Keratinocyte (primary cell): ENCODE measurements at regions not wholly inside any gene's neighbourhood (a gene's known extent, or its start where the extent isn't known, plus 50 kb on each side); places are given as distances from the start of the nearest gene placed in this dataset.

Source experiments
- DNase-seq: peaks from one replicate; pipeline ENCODE4 v3.0.0-alpha.2; 2011; ENCODE audit warnings: low read depth, missing footprints, low spot score
- FAIRE-seq: peaks from 2 replicates; lab custom pipeline; 2011; peaks lifted over from hg19 to GRCh38; lab: Jason Lieb, UNC
- H2AFZ ChIP-seq: 2 replicates; pipeline ENCODE4 v1.6.0; 2012; ENCODE audit warnings: low read length, control low read depth, inconsistent platforms; ENCODE audit not compliant: control insufficient read depth
- H3K27ac ChIP-seq: 2 replicates; pipeline ENCODE4 v1.5.1; 2011; ENCODE audit warnings: low read length; ENCODE audit not compliant: control insufficient read depth, insufficient read depth
- H3K27me3 ChIP-seq: 3 replicates; pipeline ENCODE4 v1.6.0; 2011; ENCODE audit warnings: low read length; ENCODE audit not compliant: control insufficient read depth, insufficient read depth; ENCODE audit errors: extremely low read depth
- H3K36me3 ChIP-seq, 2 experiments: 2 replicates in 1 of 2; 3 replicates in 1 of 2; pipeline ENCODE4 v1.5.1; 2011; ENCODE audit warnings: low read length in 2 of 2, mild to moderate bottlenecking in 1 of 2; ENCODE audit not compliant: control insufficient read depth in 2 of 2, insufficient read depth in 2 of 2; ENCODE audit errors: extremely low read depth in 1 of 2
- H3K4me1 ChIP-seq: 3 replicates; pipeline ENCODE4 v1.5.1; 2011; ENCODE audit warnings: low read length; ENCODE audit not compliant: control insufficient read depth, insufficient read depth; ENCODE audit errors: extremely low read depth
- H3K4me2 ChIP-seq: 3 replicates; pipeline ENCODE4 v1.6.0; 2011; ENCODE audit warnings: low read depth, low read length; ENCODE audit not compliant: control insufficient read depth, insufficient read depth; ENCODE audit errors: extremely low read depth
- H3K4me3 ChIP-seq, 3 experiments: fragments of 200-600 bp in 1 of 3; sonication (generic) in 1 of 3; 2 replicates in 2 of 3; 3 replicates in 1 of 3; pipeline ENCODE4 v1.5.1; 2011 to 2016; ENCODE audit warnings: low read length in 3 of 3, mild to moderate bottlenecking in 3 of 3, control low read depth in 2 of 3, inconsistent platforms in 1 of 3, low read depth in 1 of 3, mixed read lengths in 1 of 3, mixed run types in 1 of 3, moderate library complexity in 1 of 3; ENCODE audit not compliant: control insufficient read depth in 2 of 3, insufficient read depth in 2 of 3; ENCODE audit errors: extremely low read depth in 1 of 3
- H3K79me2 ChIP-seq: 2 replicates; pipeline ENCODE4 v1.6.0; 2012; ENCODE audit warnings: low read length; ENCODE audit not compliant: control insufficient read depth, insufficient read depth
- H3K9ac ChIP-seq: 3 replicates; pipeline ENCODE4 v1.6.0; 2011; ENCODE audit warnings: low read length; ENCODE audit not compliant: control insufficient read depth, insufficient read depth; ENCODE audit errors: extremely low read depth
- H3K9me1 ChIP-seq: 3 replicates; pipeline ENCODE4 v1.6.0; 2011; ENCODE audit warnings: low read length; ENCODE audit not compliant: control insufficient read depth, insufficient read depth; ENCODE audit errors: extremely low read depth
- H3K9me3 ChIP-seq: 2 replicates; pipeline ENCODE4 v1.5.1; 2012; ENCODE audit warnings: low read depth, low read length; ENCODE audit not compliant: control insufficient read depth
- H4K20me1 ChIP-seq: 3 replicates; pipeline ENCODE4 v1.6.0; 2011; ENCODE audit warnings: low read length; ENCODE audit not compliant: control insufficient read depth, insufficient read depth; ENCODE audit errors: extremely low read depth
- EZH2 ChIP-seq: IDR thresholded peaks from one replicate; pipeline ENCODE4 v1.6.1; 2012; ENCODE audit warnings: inconsistent platforms, mild to moderate bottlenecking, low read length, moderate library complexity
- dilution Hi-C: fragments of 300-500 bp; cut with MboI; formaldehyde crosslinking; loops from one replicate; pipeline ENCODE4 v1.7.0; 2020; ENCODE audit warnings: low sequenced_read_pairs; ENCODE audit not compliant: extremely low pct_ligation_motif_present
- TF ChIP-seq, protein P1 (sequence below), 3 experiments: IDR thresholded peaks in 1 of 3; conservative IDR thresholded peaks in 1 of 3; optimal IDR thresholded peaks in 1 of 3; 2 replicates in 2 of 3; 3 replicates in 1 of 3; pipeline versions ENCODE3 to v1.5.1; 2011; ENCODE audit warnings: low read length in 3 of 3, mild to moderate bottlenecking in 3 of 3, moderate library complexity in 2 of 3, control low read depth in 1 of 3, inconsistent platforms in 1 of 3; ENCODE audit not compliant: insufficient read depth in 2 of 3; ENCODE audit errors: extremely low read depth in 1 of 3

GRCh38 chr3:38967693-38967989 is 84.1 kb downstream of the SCN11A start:
- Histone ChIP-seq H3K79me2 (no peaks in the 10 kb centered on the region), H3K4me2 (no peak overlapping the region), H3K36me3 (no peaks in the 10 kb centered on the region), H3K9ac (no peak overlapping the region), H2AFZ (no peak overlapping the region), H3K27me3 (no peaks in the 10 kb centered on the region), H3K9me1 (no peaks in the 10 kb centered on the region), H3K27ac (no peak overlapping the region), H3K9me3 (peaks cover 7% of the 10 kb centered on the region), H4K20me1 (no peaks in the 10 kb centered on the region), H3K4me1 (peaks cover 4% of the 10 kb centered on the region), H3K4me3 (no peak overlapping the region)
- FAIRE-seq (no peak), DNase-seq (no peak)
- dilution Hi-C loops, result no loop called here
- no peak for TF ChIP-seq EZH2
- TF ChIP-seq, protein P1, sequence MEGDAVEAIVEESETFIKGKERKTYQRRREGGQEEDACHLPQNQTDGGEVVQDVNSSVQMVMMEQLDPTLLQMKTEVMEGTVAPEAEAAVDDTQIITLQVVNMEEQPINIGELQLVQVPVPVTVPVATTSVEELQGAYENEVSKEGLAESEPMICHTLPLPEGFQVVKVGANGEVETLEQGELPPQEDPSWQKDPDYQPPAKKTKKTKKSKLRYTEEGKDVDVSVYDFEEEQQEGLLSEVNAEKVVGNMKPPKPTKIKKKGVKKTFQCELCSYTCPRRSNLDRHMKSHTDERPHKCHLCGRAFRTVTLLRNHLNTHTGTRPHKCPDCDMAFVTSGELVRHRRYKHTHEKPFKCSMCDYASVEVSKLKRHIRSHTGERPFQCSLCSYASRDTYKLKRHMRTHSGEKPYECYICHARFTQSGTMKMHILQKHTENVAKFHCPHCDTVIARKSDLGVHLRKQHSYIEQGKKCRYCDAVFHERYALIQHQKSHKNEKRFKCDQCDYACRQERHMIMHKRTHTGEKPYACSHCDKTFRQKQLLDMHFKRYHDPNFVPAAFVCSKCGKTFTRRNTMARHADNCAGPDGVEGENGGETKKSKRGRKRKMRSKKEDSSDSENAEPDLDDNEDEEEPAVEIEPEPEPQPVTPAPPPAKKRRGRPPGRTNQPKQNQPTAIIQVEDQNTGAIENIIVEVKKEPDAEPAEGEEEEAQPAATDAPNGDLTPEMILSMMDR (optimal IDR thresholded peaks at IDR 0.05 in 1 of 3, IDR thresholded peaks at IDR 0.05 in 1 of 3, conservative IDR thresholded peaks at IDR 0.05 in 1 of 3; ENCODE audit: extremely low read depth in 1 of 3, insufficient read depth in 2 of 3, low read length in 3 of 3), result no peak

- Histone ChIP-seq H4K20me1 (no peaks in the 10 kb centered on the region), H3K79me2 (no peaks in the 10 kb centered on the region), H3K36me3 (no peaks in the 10 kb centered on the region), H3K4me2 (no peak overlapping the region), H2AFZ (no peak overlapping the region), H3K9me1 (no peaks in the 10 kb centered on the region), H3K9ac (no peak overlapping the region), H3K27me3 (no peaks in the 10 kb centered on the region), H3K27ac (no peak overlapping the region), H3K4me3 (no peak overlapping the region), H3K9me3 (peaks cover 7% of the 10 kb centered on the region), H3K4me1 (peaks cover 4% of the 10 kb centered on the region)
- peak; percentile 23 for DNase-seq
- no peak for TF ChIP-seq EZH2
- TF ChIP-seq, protein P1 (optimal IDR thresholded peaks at IDR 0.05 in 1 of 3, IDR thresholded peaks at IDR 0.05 in 1 of 3, conservative IDR thresholded peaks at IDR 0.05 in 1 of 3; ENCODE audit: extremely low read depth in 1 of 3, insufficient read depth in 2 of 3, low read length in 3 of 3), result no peak
- peak; percentile 70 for FAIRE-seq
- dilution Hi-C loops, result no loop called here
Observed at GRCh38 chr3:38966811-38967692, 84.7 kb downstream of the SCN11A start.
